Skin epidermis (tissue), 12 donors: ENCODE measurements at regions not wholly inside any gene's neighbourhood (a gene's known extent, or its start where the extent isn't known, plus 50 kb on each side); places are given as distances from the start of the nearest gene placed in this dataset.

Experiments used
- H3K27ac ChIP-seq, 21 experiments: fragments of 200-600 bp; sonication (generic) in 11 of 21; one replicate each; pipeline ENCODE4 v1.5.0; 2020; ENCODE audit warnings: mild to moderate bottlenecking in 3 of 21, inconsistent platforms in 2 of 21, moderate library complexity in 2 of 21
- H3K4me3 ChIP-seq, 7 experiments: fragments of 200-600 bp; sonication (generic) in 2 of 7; one replicate each; pipeline ENCODE4 v1.5.0; 2020; ENCODE audit warnings: inconsistent platforms in 2 of 7, mild to moderate bottlenecking in 2 of 7, moderate library complexity in 1 of 7

DNA sequence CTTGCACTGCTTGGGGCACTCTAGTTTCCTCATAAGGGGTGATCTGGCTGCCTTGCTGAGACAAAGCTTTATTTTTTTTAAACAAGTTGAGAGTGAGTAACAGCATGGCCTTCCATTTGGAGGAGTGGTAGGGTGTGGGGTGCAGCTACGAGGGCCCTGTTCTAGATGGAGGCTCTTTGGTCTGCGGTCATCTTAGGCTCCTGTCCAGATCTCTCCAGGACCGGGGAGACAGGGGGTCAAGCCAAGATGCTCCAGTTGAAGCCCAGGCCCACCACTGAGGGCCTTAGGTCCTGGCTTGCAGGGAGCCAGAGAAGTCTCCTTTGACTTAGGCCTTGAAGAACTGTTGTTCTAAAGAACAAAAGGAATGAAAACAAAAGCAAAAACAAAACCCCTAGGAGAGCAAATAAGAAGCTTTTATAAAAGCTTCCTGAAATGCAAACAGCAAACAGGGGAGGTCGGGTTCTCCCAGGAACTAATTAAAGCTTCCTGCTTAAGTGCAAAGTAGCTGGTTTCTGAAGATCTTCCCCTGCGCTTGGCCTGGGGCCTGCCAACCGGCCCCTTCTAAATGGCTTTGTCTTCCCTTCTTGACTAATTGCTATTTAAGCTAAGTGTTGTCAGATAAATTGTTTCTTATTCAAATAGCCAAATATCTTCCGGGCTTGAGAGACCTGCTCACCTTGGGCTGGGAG lies 259.2 kb downstream of the GLRX3 start:
- Histone ChIP-seq H3K27ac (no peak overlapping the region), H3K4me3 (no peak overlapping the region)

DNA sequence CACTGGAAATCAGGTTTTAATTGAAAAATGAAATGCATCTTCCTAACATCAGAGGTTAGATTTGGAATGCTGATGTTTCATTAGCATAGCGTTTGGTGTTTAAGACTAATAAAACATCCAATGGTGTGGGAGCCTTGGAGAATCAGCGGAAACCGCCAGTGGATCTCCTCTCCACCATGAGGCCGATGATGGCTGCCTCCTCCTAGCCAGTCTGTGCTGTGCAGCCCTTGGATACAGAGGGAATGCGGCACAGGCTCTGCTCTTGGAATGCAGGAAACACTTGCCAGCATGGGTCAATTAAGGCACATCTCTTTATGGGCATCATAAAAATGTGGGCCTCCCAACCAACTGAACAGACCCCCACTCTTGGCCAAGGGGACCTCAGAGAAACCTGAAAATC lies 259.9 kb downstream of the GLRX3 start:
- Histone ChIP-seq H3K4me3 (no peak overlapping the region), H3K27ac (no peak overlapping the region)

DNA sequence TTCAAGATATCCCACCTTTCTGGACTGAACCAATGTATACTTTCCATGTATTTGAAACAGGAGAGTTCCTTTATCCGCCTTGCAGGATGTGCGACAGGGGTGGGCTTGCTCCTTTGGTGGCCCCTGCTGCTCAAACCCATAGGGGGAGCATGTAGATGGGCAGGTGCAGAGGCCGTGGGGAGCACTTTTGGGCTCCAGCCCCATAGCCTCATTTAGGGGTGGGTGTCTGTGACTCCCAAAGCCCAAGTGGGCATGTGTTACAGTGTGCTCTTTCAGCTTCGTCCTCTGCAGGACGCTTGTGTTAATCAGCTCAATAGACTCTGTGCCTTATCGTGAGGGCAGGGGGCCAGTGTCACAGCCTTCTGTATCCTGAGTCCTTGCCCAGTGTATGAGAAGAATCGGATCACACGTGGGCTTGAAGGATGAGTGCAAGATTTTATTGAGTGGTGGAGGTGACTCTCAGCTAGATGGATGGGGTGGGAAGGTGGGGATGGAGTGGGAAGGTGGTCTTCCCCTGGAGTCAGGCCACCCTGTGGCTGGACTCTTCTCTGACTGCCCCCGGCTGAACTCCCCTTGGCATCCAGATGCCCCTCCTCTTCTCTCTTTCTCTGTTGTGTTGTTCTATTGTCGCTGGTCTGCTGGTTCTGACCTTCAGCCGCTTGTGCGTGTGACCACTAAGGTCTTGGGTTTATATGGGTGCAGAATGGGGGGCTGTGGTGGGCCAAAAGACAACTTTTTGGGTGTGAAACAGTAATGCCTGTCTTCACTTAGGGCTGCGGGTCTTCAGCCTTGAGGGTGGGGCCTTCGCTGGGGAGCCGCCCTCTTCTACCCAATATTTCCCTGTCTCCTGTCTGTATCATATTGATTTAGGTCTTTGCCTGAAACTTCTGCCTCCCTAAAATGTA lies 262.2 kb downstream of the GLRX3 start:
- no peak overlapping the region for H3K27ac ChIP-seq

GRCh38 chr10:130399425-130399950 lies 263.3 kb downstream of the GLRX3 start:
- Histone ChIP-seq H3K4me3 (no peak overlapping the region), H3K27ac (no peak overlapping the region)

More for the DNA sequence above, 262.2 kb downstream of the GLRX3 start:
- no peak overlapping the region for H3K4me3 ChIP-seq

DNA sequence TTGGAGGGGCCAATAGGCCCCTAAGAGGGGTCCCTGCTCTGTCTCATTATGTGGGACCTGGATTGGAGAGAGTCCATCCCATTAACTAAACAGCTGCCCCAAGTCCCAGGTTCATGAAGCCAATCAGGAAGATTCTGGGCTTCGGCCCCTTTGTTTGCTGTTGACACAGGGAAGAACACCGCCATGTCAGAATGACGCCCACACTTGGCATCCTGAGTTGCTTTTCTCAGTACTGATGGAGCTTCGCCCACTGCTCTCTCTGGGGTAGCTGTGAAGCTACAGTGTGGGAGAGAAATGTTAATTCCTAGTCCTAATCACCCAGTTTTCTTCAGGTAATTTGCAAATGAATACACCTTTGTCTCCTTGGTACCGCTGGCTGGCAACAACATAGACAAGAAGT lies 264.7 kb downstream of the GLRX3 start:
- Histone ChIP-seq H3K4me3 (no peak overlapping the region), H3K27ac (no peak overlapping the region)

DNA sequence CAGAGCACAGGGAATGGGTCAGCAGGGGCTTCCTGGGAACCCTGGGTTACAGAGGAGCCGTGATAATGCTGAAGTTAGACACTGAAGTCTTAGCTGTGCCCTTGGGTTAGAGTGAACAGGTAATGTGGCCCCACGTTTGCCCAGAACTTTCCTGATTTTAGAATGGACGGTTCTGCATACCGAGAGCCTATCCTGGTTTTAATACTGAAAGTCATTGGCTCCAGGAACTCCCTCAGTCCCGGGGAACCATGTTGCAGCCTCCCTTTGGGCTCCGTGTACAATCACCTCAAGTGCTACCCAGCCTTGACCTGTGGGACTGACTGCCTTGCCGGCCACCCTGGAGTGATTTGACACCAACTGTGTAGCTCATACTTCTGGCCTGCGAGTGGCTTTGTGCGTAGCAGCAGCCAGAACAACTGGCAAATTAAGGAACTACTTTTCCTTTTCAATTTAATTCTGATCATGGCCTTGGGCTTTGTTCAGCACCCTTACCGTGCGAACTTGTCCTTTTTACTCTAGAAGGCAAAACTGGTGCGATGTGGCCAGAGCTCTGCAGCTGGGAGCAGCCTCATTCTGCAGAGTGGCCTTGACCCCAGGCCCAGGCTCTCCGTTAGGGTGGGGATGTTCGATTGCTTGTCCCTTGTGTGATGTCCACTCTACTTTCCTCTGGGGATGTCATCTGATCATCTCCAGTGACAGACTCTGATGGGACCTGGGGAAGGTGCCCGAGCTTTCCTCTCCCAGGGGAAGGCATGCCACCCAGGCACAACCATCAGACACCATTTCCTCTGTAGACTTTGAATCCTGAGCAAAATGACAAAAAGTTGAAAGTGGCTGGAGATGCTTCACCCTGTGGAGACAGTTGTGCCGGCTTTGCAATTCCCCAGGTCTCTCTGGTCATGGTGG lies 265.9 kb downstream of the GLRX3 start:
- H3K27ac ChIP-seq, result no peak overlapping the region
- no peak overlapping the region for H3K4me3 ChIP-seq

- H3K27ac ChIP-seq, result no peak overlapping the region
- H3K4me3 ChIP-seq, result no peak overlapping the region
These were observed 267.2 kb downstream of the GLRX3 start for GRCh38 chr10:130403153-130404075.

DNA sequence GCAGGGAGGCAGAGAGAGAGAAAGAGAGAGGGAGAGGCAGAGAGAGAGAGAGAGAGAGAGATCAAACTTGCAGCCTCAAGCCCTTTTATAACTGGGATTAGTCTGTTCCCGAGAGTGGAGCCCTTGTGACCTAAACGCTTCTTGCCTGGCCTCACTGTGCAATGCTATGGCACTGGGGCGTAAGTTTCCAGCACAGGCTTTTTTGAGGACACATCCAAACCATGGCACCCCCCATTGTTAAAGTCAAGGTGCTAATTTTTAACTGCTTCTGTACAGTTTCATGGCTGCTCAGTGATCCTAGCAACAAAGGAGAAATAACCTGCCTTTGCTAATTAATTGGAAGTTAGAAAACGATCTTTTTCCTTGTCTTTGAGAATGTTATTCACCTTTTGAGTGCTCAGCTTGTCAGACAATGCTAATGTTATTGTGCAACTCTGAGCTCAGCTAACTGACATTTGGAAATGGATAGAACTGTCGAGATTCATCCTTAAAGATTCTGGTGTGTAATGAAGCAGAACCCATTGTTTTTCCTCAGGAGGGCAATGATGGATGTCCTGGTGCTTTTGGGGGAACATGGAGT lies 268.4 kb downstream of the GLRX3 start:
- Histone ChIP-seq H3K27ac (no peak overlapping the region), H3K4me3 (no peak overlapping the region)

DNA sequence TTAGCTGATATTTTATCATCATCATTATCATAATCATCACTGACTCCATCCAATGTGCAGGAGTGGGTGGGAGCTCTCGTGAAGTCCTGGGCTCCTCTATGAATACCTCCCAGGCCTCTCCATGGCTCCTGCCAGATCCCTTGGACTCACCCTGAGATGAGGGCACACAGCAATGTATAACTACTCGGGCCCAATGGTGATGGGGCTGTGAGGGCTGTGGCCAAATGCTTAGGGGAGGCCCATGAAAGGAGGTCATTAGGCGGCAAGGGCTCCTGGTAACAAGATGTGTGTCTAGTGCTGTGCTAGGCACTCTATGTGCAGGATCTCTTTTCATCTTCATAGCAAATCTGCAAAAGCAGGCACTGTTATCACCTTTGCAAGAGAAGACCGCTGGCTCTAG lies 270.9 kb downstream of the GLRX3 start:
- no peak overlapping the region for H3K4me3 ChIP-seq
- no peak overlapping the region for H3K27ac ChIP-seq

DNA sequence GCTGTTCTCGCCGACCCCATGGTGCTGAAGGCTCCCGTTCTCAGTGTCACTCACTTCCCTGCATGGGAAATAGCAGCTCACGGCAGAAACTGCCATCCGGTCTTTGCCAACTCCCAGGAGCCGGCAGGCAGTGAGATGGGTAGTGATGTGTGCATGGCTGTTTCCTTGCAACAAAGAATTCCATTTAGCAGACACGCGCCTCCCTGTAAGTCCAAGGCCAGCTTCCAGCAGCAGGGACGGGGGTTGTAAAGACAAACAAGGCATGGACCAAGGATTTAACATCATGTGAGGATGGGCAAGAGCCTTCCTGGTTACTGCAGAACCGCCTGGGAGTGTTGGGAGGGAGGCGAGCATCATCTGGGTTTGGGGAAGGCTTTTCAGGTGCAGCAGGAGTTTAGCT lies 273.1 kb downstream of the GLRX3 start:
- no peak overlapping the region for H3K4me3 ChIP-seq
- H3K27ac ChIP-seq, result no peak overlapping the region

DNA sequence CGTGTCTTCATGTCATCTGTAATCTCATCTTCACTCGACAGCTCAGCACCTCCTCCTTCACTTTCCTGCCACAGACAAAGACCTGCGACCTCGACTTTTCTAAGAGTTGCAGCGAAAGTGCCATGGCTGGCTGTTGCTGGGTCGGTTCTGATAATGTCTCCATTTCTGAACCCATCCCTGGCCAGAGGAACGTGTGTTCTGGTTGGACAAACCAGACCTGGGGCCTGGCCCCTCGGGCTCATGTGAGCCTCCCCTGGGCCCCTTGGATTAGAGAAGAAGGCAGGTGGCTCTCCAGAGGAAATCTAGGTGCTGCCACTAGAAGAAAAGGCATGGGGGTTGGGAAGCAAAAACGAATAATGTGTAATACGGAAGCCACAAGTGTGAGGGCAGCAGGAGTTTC lies 273.7 kb downstream of the GLRX3 start:
- Histone ChIP-seq H3K27ac (no peak overlapping the region), H3K4me3 (no peak overlapping the region)

- no peak overlapping the region for H3K27ac ChIP-seq
- no peak overlapping the region for H3K4me3 ChIP-seq
These were observed 275.4 kb downstream of the GLRX3 start for GRCh38 chr10:130411496-130412085.

GRCh38 chr10:130412317-130412716 lies 276.1 kb downstream of the GLRX3 start:
- Histone ChIP-seq H3K27ac (no peak overlapping the region), H3K4me3 (no peak overlapping the region)

DNA sequence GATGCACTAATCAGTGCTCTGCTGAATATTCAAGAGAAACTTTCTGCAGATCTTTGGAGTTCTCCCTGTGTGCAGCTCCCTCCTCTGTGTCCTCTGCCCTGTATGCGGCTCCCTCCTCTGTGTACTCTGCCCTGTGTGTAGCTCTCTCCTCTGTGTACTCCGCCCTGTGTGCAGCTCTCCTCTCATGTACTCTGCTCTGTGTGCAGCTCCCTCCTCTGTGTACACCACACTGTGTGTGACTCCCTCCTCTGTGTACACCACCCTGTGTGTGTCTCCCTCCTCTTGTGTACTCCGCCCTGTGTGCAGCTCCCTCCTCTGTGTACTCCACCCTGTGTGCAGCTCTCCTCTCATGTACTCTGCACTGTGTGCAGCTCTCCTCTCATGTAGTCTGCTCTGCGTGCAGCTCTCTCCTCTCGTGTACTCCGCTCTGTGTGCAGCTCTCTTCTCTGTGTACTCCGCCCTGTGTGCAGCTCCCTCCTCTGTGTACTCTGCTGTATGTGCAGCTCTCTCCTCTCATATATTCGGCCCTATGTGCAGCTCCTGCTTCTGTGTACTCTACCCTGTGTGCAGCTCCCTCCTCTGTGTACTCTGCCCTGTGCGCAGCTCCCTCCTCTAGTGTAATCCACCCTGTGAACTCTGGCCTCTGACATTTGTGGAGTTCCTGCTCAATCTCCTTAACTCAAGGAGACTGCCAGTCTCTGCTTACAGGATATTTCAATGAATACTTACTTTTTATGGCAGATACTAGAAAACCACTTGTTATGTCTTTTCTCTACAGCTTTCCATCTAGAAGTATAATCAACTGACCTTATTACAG lies 280.4 kb downstream of the GLRX3 start:
- H3K27ac ChIP-seq, result no peak overlapping the region
- H3K4me3 ChIP-seq, result no peak overlapping the region

GRCh38 chr10:130418731-130419130 lies 282.5 kb downstream of the GLRX3 start:
- Histone ChIP-seq H3K4me3 (no peak overlapping the region), H3K27ac (no peak overlapping the region)

- Histone ChIP-seq H3K27ac (no peak overlapping the region), H3K4me3 (no peak overlapping the region)
These were observed 285.7 kb downstream of the GLRX3 start for GRCh38 chr10:130421909-130422308.
